RPMI7951 (cell line): ENCODE measurements at regions not wholly inside any gene's neighbourhood (a gene's known extent, or its start where the extent isn't known, plus 50 kb on each side); places are given as distances from the start of the nearest gene placed in this dataset.
A peak's percentile ranks its signal among the peaks of the same experiment; 100 is the strongest.

ENCODE experiments used
- DNase-seq: peaks from one replicate; pipeline ENCODE4 v3.0.0-alpha.2; 2012; ENCODE audit warnings: low read depth

DNA sequence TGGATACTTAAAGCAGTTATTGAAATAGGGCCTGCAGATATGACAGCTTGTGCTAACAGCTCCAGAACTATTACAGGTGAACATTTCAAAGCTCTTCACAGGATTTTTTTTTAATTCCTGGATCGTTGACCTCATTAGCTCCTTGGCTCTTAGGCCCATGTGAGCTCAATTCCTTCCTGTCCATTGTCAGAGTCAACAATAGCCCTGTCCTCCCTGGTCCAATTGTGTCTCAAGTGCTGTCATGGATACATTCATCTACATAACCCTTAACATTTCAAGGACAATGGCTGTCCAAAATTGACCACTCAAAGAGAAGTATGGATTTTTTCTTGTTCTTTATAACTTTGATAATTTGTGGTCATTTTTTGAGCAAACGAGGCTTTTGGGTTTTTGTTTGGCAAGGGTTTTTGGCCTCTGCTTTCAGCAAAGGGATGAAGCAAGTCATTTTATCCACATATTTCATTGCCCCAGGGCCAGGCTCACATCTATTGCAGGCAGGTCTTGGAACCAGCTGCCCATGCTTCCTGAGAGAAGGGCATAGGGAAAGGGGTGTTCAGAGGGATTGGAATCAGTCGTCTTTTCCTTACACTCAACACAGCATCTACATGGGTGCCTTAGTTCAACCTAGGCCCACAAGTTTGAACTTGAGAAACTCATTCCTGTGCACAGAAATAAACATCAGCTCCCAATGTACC, 282.1 kb downstream of the TPBG start:
- DNase-seq, result no peak

DNA sequence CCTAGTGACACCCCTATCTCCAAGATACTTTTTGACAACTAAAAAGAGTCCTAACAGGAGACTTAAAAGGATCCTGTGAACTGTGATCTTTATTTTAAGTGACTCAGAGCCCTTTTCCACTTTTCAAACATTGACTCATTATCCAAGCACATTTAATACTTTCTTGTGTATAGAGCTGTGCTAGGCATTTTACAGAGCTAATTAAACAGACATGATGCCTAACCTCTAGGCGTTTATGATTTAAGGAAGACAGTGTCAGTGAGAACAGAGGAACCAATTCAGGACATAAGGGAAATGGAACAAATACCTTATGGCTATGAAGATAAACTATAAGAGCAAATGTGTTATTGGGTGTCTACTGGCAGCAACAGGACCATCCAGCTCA, 282.6 kb downstream of the TPBG start:
- no peak for DNase-seq

DNA sequence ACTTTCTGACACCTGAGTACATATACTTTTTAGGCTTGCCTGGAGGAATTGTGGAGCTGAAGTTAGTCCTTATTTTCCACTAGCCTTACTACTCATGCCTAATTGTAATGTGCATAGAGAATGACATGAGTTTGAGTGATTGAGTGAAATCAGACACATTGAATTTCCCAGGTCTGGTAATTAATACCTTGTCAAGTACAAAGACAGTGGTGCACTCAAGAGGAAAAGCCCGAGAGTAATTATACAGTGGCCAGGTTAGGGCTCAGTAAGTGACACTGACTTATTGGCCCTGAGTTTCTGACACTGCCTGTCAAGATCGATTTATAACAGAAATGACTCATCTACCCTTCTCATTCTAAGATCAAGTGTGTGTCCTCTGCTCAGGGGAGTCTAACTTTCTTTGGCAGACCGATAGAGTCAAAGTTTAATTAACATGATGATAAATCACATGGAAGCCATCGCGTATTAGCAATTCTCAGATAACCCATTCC, 288.3 kb downstream of the TPBG start:
- DNase-seq, result no peak

DNA sequence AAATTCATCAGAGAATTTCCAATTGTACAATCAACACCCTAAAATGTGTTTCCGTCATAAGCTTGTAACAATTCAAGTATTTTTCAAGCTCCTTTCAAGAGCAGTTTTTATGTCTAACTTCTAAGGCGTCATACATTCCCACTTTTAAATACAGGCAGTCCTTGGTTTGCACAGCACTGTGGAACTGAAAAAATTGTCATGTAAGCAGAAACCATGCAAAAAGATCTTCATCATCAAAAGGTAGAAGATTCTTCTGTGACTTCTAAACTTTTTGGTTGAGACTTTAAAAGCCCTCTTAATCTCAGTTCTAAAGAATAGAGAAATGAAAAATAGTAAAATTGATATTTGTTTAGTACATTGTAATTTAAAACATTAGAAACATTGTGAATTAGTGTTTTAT, 315.6 kb downstream of the TPBG start:
- DNase-seq, result no peak

DNA sequence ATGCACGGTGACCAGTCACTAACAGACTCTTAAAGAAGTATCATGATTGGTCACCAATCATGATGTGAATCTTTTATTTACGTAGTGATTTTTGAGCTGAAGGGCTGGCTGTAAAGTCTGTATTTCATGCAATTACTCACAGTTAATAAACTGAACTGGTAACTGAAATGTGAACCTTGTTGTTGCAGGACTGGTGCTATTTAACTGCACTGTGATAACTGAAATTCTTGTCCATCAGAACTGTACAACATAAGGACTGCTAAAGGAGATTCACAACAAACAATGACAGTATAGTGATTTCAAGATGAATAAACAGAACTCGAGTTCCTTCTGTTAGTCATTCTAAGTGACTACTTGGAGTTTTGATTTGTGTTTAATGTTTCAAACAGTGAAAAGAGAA, 316.6 kb downstream of the TPBG start:
- no peak for DNase-seq

DNA sequence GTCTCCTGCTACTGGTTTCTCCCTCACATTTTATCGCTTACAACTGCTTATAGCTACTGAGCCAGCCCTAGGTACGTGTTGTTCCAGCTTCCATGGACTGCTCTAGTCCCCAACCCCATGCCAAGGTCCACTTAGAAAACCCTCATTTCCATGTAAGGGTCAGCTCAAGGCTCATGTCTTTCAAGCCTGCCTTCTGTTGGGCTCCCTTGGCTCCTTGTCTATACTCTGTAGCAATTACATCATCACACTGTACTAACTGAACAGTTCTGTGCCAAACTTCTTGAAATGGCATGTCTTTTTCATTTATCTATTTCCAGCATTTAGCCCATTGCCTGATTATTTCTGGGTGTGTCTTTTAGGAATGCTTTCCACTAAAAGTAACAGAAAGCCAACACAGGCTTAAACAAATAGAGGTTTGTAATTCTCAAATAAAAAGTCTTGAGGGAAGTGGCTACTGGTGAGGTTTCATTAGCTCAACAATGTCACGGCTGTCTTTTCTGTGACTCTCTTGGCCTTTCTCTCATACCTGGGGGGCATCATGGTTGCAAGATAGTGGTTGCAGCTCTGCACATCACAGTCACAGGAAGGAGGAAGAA, 317.6 kb downstream of the TPBG start:
- peak; percentile 1 for DNase-seq

DNA sequence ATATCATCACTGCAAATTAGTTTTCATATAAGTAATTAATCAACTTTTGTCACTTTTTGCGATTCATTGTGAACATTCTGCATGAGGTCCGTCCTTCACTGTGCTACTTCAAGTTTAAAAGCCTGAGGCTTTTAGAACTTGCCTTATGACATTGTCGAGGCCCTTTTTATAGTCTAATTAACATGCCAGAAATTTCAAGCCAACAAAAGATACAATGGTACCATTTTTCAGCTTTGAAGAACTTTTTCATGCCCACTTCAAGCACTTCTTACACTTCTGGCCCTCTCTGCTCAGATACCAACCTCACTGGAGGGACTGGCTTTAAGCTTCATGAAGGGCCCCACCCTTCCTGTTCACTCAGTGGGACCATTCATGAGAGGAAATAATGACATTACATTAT, 323.1 kb downstream of the TPBG start:
- DNase-seq, result peak; percentile 13

DNA sequence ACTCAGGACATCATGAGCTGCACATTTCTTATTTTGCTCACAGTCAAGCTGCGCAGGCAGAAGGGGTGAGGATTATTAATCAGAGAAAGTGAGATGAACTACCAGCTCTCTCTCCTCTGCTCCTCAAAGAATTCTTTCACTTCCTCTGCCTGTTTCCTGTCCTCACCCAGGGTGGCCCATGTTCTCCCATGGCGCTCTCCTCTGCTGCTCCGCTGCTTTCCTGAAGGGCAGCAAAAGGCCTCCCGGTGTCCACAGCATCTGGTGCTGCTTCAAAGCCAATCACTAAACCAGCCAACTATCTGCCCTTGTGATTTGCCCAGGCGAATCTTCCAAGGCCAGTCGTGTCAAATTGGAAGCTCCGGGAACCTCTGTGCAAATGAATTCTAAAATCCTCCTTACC, 324.2 kb downstream of the TPBG start:
- DNase-seq, result no peak

DNA sequence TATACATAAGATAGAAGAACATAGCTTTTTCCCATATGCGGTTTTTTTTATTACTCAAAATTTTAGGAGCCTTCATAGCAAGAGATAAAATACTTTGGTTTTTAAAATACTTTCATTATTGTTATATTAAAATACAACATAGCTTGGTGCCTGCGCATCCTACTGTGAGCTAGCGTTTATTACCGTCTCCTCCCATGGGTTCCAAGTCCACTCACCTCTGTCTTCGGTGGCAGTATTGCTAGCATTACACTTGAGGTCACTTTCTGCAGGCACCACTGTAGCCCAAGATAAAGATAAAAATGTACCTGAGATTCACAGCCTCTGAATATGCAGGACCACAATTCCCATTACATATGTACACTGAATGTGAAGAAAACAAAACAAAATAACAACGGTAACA, 326.7 kb downstream of the TPBG start:
- DNase-seq, result no peak

DNA sequence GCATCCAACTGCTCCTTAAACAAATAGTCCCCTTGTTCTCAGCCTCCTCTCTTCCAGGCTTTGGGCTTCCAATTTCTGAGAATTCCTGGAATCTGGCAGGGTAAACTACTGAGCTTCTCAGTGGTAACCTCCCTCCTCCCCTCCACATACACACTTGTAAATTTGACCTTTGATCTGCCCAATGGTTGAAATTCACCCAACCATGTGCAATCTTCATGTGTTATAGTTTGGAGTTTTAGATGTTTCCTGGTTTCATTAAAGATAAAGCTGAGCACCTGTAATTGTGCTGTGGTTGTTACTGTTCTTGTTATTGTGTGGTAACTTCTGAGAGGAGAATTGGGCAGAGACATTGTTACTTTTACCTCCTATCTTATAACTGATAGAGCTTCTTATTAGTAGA, 328.4 kb downstream of the TPBG start:
- no peak for DNase-seq

DNA sequence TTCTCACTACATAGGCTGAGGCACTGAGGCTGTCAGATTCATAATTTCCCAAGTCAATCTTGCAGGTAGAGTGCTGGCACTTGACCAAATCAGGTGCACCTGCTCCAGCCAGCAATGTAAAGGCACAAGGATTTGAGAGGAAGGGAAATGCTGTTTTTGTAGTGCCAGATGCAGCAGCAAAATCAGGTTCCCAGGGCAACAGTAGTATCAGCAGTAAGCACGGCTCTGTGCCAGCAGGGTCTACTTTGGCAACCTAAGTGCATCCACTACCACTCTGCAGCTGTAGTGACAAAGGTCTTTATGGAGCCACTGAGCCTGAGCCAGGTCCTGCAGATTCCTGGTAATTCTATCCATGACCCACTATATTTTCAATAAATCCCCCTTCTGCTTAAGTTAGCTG, 329.5 kb downstream of the TPBG start:
- no peak for DNase-seq

DNA sequence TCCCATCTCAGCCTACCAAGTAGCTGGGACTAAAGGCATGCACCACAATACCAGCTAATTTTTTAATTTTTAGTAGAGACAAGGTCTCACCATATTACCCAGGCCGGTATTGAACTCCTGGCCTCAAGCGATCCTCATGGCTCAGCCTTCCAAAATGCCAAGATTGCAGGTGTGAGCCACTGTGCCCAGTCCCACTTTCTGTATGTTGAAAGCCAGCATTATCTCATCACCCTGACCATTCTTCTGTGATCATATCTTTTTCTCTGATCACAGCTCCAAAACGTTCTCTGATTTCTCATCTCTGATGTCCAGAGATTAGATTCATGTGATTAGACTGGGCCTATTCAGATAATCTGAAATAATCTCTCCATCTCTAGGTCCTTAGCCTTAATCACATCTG, 337.7 kb downstream of the TPBG start:
- DNase-seq, result no peak

DNA sequence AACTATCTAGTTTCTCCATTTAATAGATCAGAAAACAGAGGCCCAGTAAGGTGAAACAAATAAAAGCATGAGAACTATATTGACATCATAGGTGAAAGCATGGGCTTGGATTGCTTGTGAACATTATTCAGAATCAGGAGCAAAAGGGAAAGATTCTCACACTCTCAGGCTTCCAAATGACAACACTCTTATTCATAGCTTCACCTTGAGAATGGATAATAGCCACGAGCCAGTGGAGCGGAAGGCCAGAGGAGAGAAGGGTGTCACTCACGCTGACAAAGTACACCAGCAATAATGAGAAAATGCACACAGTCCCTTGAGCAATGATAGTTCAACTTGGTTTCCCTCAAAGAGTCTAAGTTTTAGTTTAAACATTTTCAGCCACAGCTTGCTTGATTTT, 339.0 kb downstream of the TPBG start:
- DNase-seq, result no peak

DNA sequence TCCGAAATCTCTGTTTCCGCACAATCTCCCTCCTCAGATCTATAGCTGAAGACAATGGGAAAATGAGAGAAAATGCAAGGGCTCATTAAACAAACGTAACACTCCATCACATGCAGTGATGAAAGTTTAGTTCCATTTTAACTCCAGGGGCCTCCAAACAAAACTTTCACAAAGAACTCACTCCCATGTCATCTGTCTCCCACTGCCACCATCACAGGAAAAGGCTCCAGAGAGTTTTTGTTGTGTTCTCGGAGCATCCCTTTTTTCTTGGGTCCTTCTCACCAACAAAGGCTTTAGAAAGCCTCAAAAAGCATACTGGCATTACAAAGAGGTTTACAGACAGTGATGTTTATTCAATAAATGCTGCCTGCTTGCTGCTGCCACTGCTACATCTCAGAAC, 339.6 kb downstream of the TPBG start:
- DNase-seq, result no peak

DNA sequence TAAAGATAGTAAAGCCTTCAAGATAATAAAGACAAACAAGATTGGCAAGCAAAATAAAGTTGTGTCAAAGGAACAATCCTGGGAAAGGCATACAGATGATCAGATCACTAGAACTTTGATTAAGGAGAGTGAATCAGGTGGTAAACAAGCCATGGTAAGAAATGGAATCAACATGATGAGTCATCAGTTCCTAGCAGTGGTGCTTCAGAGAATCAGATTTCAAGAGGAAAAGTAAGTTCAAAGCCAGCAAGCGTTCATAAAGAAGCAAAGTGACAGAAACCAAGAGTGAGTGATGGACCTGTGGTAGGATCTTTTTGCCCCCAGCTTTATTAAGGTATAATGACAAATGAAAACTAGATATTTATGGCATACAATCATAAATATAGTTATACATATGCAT, 340.4 kb downstream of the TPBG start:
- DNase-seq, result no peak

DNA sequence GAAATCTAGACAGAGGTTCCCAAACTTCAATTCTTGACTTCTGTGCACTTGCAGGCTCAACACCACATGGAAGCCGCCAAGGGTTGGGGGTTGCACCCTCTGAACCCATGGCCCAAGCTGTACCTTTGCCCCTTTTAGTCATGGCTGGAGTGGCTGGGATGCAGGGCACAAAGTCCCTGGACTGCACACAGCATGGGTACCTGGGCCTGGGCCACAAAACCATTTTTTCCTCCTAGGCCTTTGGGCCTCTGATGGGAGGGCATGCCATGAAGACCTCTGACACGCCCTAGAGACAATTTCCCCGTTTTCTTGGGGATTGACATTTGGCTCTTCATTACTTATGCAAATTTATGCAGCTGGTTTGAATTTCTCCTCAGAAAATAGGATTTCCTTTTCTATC, 342.0 kb downstream of the TPBG start:
- DNase-seq, result no peak

DNA sequence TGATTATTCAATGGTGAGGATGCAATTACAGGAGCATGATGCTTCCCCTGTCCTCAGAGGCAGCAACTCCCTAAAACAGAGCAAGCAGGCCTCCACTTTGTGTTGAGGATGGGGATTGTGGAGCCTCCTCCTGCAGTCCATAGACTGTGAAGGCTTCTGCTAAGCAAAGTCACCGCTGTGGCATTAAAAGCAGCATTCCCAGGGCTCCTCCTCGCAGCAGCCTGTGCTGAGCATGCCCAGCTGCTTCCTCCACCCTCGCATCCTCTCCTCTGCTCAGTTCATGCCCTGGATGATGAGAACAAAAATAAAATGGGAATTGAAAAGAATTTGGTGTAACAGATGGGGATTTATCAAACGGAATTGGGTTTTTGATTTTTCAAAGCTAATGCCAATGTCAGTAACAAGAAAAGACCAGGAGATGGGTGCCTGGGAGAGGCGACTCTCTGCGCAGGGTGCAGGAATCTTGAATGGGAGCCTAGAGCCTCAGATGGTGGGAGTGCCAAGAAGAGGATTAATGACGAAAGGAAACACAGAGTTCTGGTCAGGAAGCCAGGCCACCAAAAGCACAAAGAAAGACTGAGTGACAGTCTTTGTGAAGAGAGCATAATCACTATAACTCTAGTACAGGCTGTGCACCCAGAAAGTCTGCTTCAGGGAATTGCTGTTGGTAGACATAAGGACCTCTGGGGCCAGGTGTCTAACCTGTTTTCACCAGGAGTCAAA, 347.6 kb downstream of the TPBG start:
- no peak for DNase-seq

DNA sequence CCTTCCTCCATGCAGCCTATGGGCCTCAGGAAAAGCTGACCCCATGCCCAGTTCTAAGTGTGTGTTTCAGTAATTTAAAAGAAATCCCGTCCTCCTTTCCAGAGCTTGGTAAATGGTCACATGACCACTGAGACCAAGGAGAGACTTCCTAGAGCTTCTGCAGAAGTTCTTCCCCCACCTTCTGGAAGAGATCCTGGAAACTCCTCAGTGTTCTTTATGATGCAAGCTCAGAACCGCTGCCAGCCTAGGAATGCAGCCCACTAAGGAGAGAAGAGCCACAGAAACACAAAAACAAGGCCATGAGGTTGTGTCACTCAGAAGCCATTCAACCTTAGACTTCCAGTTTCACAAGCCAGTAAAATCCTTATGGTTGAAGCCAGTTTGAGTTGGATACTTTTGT, 348.4 kb downstream of the TPBG start:
- no peak for DNase-seq

DNA sequence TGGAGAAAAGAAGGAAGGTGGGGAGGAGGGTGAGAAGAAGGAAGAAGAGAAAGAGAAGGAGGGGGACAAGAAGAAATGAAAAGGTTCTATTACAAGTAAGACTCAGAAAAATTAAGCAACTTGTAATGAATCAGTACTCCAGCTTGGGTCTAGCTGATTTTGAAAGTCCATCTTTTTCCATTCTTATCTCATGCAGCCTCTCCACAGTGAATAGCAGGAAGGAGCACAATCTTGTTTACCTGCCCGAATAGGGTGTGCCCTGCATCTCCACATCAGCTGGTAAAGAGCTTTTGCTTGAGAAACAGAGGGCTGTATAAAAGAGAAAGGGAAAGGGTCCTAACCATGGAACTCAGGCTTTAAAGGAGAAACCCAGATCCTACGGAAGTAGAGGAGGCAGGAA, 348.8 kb downstream of the TPBG start:
- DNase-seq, result no peak

DNA sequence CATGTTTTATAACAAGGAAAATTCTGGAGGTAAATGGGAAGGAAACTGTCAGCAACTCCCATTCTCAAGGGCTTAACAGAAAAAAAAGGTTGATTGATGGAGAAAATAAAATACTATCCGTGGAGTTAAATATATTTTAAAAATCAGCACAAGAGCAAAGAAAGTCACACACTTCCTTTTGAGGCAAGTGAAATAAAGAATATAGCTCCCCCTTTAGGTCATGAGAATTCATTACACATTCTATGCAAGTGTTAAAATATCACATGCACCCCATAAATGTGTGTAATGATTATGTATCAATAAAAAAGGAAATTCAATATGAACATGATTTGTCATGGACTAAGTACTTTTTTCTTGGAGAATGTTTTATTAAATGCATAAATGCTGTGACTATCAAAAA, 349.2 kb downstream of the TPBG start:
- no peak for DNase-seq

DNA sequence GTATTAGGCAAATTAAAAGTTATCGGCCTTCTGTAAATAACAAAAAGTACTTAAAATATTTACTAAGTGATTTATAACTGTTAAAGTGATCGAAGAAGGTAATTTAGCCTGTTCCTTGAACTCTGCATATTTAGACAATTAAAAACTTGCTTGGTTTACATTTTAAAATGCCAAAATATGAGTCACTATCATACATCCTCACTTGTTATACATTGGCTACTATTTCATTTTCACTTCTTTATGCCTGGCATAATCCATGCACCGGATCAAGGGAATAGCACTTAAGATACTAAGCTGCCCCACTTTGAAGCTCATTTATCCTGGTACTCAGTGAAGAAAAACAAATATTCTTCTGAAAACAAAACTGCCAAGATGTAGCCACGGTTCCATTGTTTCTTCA, 344.6 kb downstream of the UBE3D start:
- DNase-seq, result no peak

DNA sequence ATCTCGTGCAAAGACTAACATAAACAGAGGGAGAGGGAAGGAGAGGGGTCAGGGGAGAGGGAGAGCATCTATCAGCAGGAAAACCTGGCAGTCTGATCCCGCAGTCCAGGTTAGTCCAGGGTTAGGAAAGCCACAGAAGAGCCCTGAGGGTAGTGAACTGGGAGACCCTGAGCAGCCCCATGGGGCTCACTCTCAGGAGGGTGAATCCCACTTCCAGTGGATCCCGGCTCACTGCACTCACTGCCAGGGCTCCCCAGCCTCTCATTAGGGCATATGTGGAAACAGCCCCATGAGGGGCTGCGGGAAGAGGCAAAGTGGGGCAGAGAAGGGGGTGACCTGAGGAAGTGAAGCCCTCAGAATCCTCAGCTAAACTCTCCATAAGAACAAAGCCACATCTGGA, 329.9 kb downstream of the UBE3D start:
- DNase-seq, result no peak

DNA sequence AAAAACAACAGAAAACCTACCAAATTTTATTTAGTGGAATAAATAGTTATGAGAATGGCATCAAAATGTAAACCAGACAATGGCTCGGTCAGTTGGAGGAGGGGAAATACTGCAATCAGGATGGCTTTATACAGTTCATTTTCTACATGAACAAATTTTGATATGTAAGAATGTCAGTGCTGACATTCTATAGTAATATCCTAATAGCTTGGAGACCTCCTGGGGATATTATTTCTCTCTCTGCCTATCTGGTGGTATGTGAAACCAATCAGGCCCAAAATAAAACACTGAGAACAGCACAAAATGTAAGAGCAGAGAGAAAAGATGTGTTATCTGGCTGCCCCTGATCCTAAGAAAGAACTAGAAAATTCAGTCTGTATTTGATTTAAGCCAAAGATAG, 327.7 kb downstream of the UBE3D start:
- DNase-seq, result no peak
